ENCODE measurements at regions not wholly inside any gene's neighbourhood (a gene's known extent, or its start where the extent isn't known, plus 50 kb on each side); places are given as distances from the start of the nearest gene placed in this dataset.

DNA sequence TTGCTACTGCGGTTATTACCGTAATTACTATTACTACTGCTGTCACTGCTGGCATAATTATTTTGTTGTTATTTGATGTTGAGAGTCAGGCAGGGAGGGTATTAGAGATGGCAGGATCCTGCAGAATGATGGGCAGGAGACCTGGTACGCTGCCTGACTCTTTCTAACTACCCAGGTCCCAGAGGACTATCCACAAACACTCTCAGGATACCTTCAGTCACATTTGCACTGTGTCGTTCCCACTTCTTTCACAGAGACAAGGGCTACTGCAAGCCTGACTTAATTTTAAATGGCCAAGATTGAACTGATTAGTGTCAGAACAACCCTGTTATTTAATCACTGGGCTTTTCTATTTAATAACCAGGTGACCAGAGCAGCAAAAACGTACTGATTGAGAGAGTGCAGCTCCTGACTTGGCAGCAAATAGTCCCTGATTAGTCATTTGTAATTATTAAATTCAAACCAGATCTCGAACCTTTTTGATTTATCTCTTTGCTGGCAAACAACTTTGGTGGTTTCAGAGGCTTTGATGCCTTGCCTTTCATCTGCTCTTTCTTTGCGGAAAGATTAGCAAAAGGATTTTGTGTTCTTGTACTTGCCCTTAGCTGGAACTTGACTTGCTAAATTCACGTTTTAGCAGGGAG lies 88.8 kb upstream of the ARHGEF3 start:
- intact Hi-C loops (cut with DNase I) = no loop called here
- TF ChIP-seq, protein P1, sequence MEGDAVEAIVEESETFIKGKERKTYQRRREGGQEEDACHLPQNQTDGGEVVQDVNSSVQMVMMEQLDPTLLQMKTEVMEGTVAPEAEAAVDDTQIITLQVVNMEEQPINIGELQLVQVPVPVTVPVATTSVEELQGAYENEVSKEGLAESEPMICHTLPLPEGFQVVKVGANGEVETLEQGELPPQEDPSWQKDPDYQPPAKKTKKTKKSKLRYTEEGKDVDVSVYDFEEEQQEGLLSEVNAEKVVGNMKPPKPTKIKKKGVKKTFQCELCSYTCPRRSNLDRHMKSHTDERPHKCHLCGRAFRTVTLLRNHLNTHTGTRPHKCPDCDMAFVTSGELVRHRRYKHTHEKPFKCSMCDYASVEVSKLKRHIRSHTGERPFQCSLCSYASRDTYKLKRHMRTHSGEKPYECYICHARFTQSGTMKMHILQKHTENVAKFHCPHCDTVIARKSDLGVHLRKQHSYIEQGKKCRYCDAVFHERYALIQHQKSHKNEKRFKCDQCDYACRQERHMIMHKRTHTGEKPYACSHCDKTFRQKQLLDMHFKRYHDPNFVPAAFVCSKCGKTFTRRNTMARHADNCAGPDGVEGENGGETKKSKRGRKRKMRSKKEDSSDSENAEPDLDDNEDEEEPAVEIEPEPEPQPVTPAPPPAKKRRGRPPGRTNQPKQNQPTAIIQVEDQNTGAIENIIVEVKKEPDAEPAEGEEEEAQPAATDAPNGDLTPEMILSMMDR (IDR thresholded peaks at IDR 0.05) = no peak
- TF ChIP-seq POLR2A (IDR thresholded peaks at IDR 0.05) = no peak
- 49 to 59% (median 53%) methylated on average over 8 of the region's 8 CpGs for WGBS, 4 donors

DNA sequence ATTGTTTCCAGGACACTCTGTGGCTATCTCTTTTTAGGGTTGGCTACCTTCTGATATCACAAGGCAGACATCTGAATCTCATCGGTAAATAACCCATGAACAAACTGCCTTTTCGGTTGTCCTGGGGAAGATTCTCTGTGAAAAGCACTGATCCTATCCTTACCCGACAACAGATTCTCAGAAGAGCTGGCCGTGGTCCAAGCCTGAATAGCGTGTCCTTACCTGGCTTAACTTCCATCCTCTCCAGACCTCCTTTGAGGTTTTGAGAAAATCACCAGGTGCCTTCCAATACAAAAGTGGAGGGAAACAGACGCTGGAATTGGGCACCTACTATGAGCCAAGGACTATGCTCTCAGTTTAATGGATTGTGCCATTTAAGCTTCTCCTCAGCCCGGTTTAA lies 87.4 kb upstream of the ARHGEF3 start:
- intact Hi-C loops (cut with DNase I) = no loop called here
- DNase-seq = peak in 5 of 7 donors; percentile 31 to 75 (median 45)
- no peaks in the 10 kb centered on the region for H3K27me3 ChIP-seq
- peak overlapping the region in 2 of 5 donors; percentile 0 to 49 for H3K27ac ChIP-seq
- WGBS, 4 donors = 46 to 62% (median 50%) methylated on average over 7 of the region's 7 CpGs
- no peaks in the 10 kb centered on the region for H3K9me3 ChIP-seq (replicated peaks in 1 of 3)
- no peaks in the 10 kb centered on the region for H3K36me3 ChIP-seq (replicated peaks in 1 of 2)
- H3K4me3 ChIP-seq = no peak overlapping the region
- TF ChIP-seq, protein P1 (IDR thresholded peaks at IDR 0.05) = no peak
- no peak for TF ChIP-seq POLR2A (IDR thresholded peaks at IDR 0.05)
- peaks cover 9 to 27% of the 10 kb centered on the region in 2 donors for H3K4me1 ChIP-seq (replicated peaks in 1 of 2)

More for the DNA sequence above, 88.8 kb upstream of the ARHGEF3 start:
- H3K36me3 ChIP-seq (replicated peaks in 1 of 2) = no peaks in the 10 kb centered on the region
- peak overlapping the region in 2 of 5 donors; percentile 12 to 48 for H3K27ac ChIP-seq
- H3K27me3 ChIP-seq = no peaks in the 10 kb centered on the region
- DNase-seq = no peak
- no peak overlapping the region for H3K4me3 ChIP-seq
- peaks cover 9 to 27% of the 10 kb centered on the region in 2 donors for H3K4me1 ChIP-seq (replicated peaks in 1 of 2)
- H3K9me3 ChIP-seq (replicated peaks in 1 of 3) = no peaks in the 10 kb centered on the region

DNA sequence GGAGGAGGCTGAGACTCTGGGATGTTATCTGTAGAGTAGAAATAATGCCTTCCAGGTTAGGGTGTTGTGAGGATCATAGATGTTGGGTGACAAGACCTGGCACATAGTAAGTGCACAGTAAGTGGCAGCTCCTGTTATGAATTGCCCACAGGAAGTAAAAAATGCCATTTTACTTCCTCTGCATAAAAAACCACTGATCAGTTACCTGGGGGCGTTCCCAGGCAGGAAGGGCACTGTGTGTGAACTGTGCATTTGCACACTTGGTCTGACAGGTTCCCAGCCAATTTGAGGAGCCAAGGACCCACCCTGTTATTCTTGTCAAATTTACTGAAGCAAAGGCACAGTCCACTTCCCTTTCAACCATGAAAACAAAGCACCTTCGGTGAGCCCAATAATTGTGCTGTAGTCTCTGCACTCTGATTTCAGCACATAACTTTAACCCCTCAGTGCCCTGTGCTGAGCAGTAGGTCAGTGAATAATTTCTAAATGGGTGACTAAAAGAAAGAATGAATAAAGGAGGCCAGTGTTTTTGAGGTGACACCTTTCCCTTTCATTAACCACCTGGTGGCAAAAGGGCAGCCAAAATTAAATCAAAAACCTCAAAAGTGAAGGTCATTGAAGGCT lies 85.8 kb upstream of the ARHGEF3 start:
- no peak for DNase-seq
- Histone ChIP-seq H3K9me3 (replicated peaks in 1 of 3) (no peaks in the 10 kb centered on the region), H3K27me3 (no peaks in the 10 kb centered on the region), H3K36me3 (replicated peaks in 1 of 2) (no peaks in the 10 kb centered on the region), H3K4me3 (no peak overlapping the region), H3K27ac (peak overlapping the region in 1 of 5 donors; percentile 20), H3K4me1 (replicated peaks in 1 of 2) (peaks cover 9 to 27% of the 10 kb centered on the region in 2 donors)
- 32 to 46% (median 42%) methylated on average over 2 of the region's 2 CpGs for WGBS, 4 donors
- TF ChIP-seq, protein P1 (IDR thresholded peaks at IDR 0.05) = no peak
- no peak for TF ChIP-seq POLR2A (IDR thresholded peaks at IDR 0.05)
- intact Hi-C loops (cut with DNase I) = no loop called here

DNA sequence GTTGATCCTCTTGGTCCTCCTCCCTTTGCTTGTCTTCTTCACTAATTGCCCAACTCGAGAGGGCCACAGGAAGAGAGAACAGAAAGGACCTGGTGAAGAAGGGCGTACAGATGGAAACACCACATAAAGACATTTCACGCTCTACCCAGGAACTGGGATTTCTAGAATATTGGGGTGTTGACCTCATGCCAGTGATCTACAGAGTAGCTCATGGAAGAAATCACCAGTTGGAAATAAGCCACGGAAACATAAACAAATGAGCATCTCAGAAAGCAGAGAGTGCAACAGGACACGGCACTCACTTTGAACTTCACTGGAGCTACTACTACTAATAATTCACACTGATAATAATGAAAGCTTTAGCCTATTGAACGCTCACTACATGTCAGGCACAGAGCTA lies 84.6 kb upstream of the ARHGEF3 start:
- no peaks in the 10 kb centered on the region for H3K27me3 ChIP-seq
- no peaks in the 10 kb centered on the region for H3K9me3 ChIP-seq (replicated peaks in 1 of 3)
- no peak for DNase-seq
- no peak overlapping the region for H3K4me3 ChIP-seq
- H3K4me1 ChIP-seq (replicated peaks in 1 of 2) = peaks cover 8 to 26% of the 10 kb centered on the region in 2 donors
- TF ChIP-seq, protein P1 (IDR thresholded peaks at IDR 0.05) = no peak
- no peak for TF ChIP-seq POLR2A (IDR thresholded peaks at IDR 0.05)
- WGBS, 4 donors = 67 to 81% (median 73%) methylated on average over 6 of the region's 6 CpGs
- H3K27ac ChIP-seq = no peak overlapping the region
- intact Hi-C loops (cut with DNase I) = no loop called here
- no peaks in the 10 kb centered on the region for H3K36me3 ChIP-seq (replicated peaks in 1 of 2)

Measured in adrenal gland (tissue), 9 donors.